ENCODE measurements at regions not wholly inside any gene's neighbourhood (a gene's known extent, or its start where the extent isn't known, plus 50 kb on each side); places are given as distances from the start of the nearest gene placed in this dataset.
"Not testable (repeated sequence)": the region's sequence is repeated elsewhere in the genome, so short reads cannot be mapped to it uniquely, and the experiment has no call there.

DNA sequence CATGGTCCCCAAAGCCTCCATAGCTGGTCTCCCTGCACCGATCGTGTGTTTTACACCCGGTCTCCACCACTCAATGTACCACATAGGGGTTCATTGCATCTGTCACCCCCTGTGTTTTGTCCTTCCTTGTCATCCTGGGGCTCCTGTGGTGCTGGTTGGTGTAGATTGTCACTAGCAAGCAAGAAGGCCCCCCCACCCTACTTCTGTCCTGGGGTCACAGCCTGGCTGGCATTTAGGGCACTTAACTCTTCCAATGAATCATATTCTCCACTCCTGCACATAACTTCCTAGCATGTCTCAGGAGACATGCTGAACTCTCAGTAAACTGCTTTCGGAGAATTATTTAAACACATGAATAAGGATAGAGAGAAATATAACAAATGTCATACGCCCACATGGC, 161.4 kb downstream of the BCL2L11 start:
- POLR2A ChIA-PET; H3K36me3 Mint-ChIP-seq; ATAC-seq (ENCODE audit: low read depth); H3K27me3 Mint-ChIP-seq; H3K9me3 Mint-ChIP-seq; DNase-seq; H3K4me1 Mint-ChIP-seq; H3K4me3 Mint-ChIP-seq; H3K27ac Mint-ChIP-seq: not testable (repeated sequence)

DNA sequence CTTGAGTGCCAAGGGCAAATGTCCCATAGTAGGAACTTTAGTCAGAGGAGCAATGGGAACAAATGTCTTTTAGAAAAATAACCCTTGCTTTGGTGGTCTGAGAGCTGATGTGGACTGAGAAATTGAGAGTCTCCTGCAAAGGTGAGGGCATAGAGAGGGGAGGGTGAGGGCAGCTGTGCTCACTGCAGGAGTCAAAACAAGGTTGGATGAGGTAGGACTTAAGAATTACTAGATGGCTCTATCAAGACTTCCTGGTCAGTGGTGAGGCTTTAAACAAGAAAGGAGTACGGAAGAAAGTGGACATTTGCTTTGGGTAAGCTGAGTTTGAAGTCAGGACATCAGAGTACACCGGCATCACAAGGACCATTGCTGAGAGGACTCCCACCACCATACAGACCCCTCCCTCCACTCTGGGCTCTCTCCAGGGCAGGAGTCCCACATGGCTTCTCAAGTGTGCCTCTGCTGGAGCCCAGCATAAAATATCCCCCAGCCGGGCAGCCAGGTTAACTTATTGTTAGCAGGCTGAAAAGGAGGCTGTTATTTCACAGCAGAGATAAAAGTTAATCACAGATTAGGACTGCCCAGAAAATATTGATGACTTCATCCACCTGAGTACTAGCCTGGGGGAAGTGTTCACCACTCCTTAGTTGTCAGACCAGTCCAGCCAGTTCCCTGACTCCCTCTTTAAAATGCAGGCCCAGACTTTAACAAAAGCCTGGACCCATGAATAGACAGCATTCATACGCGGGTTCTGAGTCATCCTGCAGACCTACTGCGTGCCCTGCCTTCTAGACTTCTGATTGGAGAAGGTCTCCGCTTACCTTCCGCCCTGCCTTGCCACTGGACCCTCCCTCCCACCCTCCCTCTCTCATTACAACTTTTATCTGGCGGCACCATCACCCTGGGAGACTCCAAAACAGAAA, 167.2 kb downstream of the BCL2L11 start:
- H3K4me3 Mint-ChIP-seq; POLR2A ChIA-PET; H3K27me3 Mint-ChIP-seq; H3K36me3 Mint-ChIP-seq; H3K4me1 Mint-ChIP-seq; DNase-seq; H3K27ac Mint-ChIP-seq; H3K9me3 Mint-ChIP-seq; ATAC-seq (ENCODE audit: low read depth): not testable (repeated sequence)

DNA sequence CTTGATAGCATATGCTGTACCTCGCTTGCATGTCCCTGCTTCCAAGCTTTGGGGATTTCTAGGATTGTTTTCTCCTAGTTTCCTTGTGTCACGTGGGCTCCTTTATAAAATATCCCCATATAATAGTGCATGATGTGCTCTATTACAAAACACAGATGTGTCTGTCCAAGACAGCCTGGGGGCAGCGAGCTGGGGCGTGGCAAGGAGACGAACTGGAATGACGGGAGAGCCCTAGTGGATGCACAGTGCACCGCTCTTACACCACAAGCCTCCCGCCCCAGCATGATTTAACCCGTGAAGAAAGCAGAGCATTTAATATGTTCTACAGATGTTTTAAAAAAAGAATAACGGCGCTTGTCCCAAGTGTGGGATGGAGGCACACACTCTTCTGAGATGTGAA, 169.7 kb downstream of the BCL2L11 start:
- DNase-seq; POLR2A ChIA-PET; H3K9me3 Mint-ChIP-seq; H3K36me3 Mint-ChIP-seq; H3K27me3 Mint-ChIP-seq; H3K4me1 Mint-ChIP-seq; H3K27ac Mint-ChIP-seq; H3K4me3 Mint-ChIP-seq; ATAC-seq (ENCODE audit: low read depth): not testable (repeated sequence)

DNA sequence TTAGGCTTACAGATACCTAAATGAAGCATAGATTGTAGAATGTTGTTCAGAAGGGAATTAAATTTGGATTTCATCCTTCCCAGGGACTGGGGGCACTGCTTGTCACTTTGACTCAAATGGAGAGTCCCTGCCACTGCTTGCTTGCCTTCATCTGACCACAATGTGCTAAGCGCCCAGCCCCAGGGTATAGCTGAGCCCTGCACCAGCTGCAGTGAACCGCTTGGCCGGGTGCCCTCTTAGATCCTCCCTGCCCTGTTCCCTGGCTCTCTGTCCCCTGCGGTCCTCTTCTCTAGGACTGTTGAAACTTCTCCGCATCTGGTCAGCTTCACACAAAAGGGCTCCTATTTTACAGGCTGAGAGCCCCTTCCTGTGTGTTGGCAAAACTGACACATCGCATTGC, 170.9 kb downstream of the BCL2L11 start:
- DNase-seq; POLR2A ChIA-PET; H3K27me3 Mint-ChIP-seq; H3K9me3 Mint-ChIP-seq; H3K4me1 Mint-ChIP-seq; H3K36me3 Mint-ChIP-seq; H3K27ac Mint-ChIP-seq; H3K4me3 Mint-ChIP-seq; ATAC-seq (ENCODE audit: low read depth): not testable (repeated sequence)

DNA sequence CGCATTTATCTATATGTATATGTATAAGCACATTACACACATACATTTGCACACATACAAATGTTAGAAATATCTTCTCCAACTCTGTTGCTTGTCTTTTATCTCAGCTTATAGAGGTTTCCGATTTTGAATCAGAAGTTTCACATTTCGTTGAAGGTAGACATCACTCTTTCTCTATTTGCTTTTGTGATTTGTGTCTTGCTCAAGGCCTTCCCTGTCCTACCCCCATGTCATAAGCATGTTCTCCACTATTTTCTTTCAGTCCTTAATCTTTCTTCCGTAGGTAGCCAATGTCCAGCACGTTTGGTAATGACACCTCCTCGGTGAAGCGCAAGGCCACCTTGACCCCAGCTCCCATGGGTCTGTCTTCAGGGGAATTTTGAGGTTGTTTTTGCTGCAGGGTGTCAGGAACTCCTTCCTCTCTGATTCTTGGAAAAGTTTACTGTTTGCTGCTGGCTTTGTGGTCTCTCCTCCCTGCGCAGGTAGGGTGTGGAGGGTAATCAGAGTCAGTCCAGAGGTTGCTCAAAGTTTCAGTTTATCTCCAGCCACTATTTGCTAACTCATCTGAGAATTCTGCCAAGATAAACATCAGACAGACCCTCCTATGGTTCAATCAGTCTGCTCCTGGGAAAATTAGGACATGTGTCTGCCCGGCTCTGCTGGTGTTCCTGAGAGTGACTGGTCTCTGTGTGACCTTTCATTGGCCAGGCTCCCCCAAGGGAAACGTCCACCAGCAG, 171.7 kb downstream of the BCL2L11 start:
- ATAC-seq (ENCODE audit: low read depth); DNase-seq; H3K27me3 Mint-ChIP-seq; H3K4me1 Mint-ChIP-seq; H3K36me3 Mint-ChIP-seq; POLR2A ChIA-PET; H3K9me3 Mint-ChIP-seq; H3K4me3 Mint-ChIP-seq; H3K27ac Mint-ChIP-seq: not testable (repeated sequence)

DNA sequence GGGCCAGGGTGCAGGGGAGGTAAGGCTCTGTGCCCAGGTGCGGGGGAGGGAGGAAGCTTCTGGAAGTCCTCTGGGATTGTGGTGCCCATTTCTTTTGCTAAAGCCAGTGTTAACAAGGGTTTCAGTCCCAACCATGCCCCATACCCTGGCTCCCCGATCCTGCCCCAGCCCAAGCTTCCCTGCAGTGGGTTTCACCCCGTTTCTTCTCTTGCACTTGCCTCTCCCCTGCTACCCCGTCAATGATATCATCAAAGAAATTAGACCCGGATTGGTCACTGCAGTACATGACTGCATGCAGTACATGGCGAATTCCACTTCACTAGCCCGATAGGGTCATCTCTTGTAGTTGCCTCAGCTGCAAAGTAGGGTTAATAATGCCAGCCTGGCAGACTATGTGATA, 174.0 kb downstream of the BCL2L11 start:
- H3K4me3 Mint-ChIP-seq; POLR2A ChIA-PET; DNase-seq; ATAC-seq (ENCODE audit: low read depth); H3K27ac Mint-ChIP-seq; H3K9me3 Mint-ChIP-seq; H3K36me3 Mint-ChIP-seq; H3K4me1 Mint-ChIP-seq; H3K27me3 Mint-ChIP-seq: not testable (repeated sequence)

DNA sequence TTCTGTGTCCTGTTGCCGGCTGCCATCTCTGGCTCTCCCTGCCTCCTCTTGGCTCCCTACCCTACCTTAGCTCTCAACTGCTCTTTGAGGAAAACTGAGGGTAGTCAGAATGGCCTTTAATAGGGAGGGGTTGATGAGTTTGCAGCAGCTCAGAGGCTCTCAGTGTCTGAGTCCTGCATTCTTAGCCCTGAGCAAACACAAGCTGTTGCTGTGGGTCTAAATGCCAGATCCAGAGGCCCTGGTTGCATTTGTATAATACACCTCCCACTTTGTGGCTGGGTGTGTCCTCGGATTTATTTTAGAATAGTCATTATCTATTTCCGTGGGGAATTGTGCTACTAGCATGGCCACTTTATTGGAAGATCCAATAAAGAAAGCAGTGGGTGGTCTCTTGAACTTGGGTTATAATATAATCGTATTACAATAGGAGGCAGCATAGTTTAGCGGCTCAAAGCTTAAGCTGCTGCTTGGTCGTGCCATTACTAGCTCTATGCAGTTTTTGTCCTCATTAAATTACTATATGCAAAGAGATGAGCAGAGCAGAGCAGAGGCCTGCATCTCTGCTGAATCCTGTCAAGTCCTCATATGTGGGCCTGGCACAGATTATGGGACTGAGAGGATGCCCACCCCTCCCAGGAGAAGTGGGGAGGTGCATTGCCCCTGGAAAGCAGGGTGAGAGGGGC, 175.5 kb downstream of the BCL2L11 start:
- H3K4me3 Mint-ChIP-seq; H3K36me3 Mint-ChIP-seq; DNase-seq; H3K9me3 Mint-ChIP-seq; ATAC-seq (ENCODE audit: low read depth); POLR2A ChIA-PET; H3K27ac Mint-ChIP-seq; H3K4me1 Mint-ChIP-seq; H3K27me3 Mint-ChIP-seq: not testable (repeated sequence)

DNA sequence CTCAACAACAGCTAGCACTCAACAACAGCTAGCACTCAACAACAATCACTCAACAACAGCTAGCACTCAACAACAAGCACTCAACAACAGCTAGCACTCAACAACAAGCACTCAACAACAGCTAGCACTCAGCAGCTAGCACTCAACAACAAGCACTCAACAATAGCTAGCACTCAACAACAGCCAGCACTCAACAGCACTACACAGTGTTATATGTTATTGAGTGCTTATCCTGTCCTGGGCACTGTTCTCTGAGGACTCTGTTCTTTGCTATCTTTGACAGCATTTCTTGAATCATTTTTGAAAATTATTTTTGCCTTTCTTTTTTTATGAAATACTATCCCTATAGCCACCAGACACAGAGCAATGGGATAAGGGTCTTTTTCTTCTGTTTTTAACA, 176.4 kb downstream of the BCL2L11 start:
- H3K4me3 Mint-ChIP-seq; H3K4me1 Mint-ChIP-seq; ATAC-seq (ENCODE audit: low read depth); H3K36me3 Mint-ChIP-seq; H3K9me3 Mint-ChIP-seq; POLR2A ChIA-PET; H3K27me3 Mint-ChIP-seq; H3K27ac Mint-ChIP-seq; DNase-seq: not testable (repeated sequence)

DNA sequence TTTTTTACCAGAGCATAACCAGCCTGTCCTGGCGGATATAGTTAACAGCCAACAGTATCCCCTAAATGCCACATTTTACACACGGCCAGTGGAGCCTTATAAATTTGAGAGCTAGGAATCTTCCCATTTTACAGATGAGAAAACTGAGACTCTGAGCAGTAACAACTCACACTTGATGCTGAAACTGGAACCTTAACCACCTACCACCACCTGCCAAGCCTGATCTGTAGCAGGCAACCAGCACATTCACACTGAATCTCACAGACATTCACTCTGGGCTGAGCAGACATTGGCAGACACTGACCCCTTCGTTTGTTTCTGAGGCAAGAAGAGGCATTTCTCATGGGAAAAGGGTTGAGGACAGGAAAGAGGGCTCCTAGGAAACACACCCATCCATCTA, 178.2 kb downstream of the BCL2L11 start:
- H3K9me3 Mint-ChIP-seq; POLR2A ChIA-PET; H3K36me3 Mint-ChIP-seq; H3K27me3 Mint-ChIP-seq; ATAC-seq (ENCODE audit: low read depth); H3K4me3 Mint-ChIP-seq; H3K27ac Mint-ChIP-seq; DNase-seq; H3K4me1 Mint-ChIP-seq: not testable (repeated sequence)

DNA sequence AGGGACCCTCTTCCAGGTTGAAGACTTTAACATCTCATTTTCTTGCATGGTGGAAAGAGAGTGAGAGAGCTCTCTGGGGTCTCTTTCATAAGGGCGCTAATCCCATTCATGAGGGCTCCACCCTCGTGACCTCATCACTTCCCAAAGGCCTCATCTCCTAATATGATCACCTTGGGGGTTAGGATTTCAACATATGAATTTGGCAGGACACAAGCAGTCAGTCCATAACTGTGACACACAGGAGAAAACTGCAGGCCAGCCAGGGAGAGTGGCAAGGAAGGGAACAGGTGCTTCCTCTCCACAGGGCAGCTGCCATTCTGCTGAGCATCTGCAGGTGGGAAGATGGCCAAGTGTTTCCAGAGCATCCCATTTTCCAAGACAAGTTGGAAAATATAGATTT, 178.9 kb downstream of the BCL2L11 start:
- H3K36me3 Mint-ChIP-seq = not testable (repeated sequence)

DNA sequence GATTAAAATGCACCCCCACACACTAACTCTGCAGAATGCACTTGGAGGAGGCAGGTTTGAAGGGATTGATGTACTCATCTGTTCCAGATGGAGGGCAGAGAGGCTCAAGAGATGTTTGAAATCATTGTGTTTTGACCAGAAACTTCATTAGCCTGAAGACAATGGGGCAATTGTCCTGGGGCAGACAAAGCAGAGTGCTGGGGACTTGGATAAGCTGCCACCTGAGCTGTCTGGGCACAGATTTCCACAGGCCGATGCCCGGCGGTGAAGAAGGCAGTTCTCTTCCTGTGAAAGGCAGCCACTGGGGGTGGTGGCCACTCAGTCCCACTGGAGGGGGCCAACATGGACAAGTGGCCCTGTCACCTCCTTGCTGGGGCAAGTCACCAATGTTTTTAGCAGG, 181.0 kb downstream of the BCL2L11 start:
- ATAC-seq (ENCODE audit: low read depth); DNase-seq; POLR2A ChIA-PET; H3K27me3 Mint-ChIP-seq; H3K27ac Mint-ChIP-seq; H3K9me3 Mint-ChIP-seq; H3K4me3 Mint-ChIP-seq; H3K36me3 Mint-ChIP-seq; H3K4me1 Mint-ChIP-seq: not testable (repeated sequence)

More for the DNA sequence above, 178.9 kb downstream of the BCL2L11 start:
- H3K27ac Mint-ChIP-seq; POLR2A ChIA-PET; H3K4me3 Mint-ChIP-seq; DNase-seq; H3K4me1 Mint-ChIP-seq; H3K9me3 Mint-ChIP-seq; ATAC-seq (ENCODE audit: low read depth); H3K27me3 Mint-ChIP-seq: not testable (repeated sequence)

DNA sequence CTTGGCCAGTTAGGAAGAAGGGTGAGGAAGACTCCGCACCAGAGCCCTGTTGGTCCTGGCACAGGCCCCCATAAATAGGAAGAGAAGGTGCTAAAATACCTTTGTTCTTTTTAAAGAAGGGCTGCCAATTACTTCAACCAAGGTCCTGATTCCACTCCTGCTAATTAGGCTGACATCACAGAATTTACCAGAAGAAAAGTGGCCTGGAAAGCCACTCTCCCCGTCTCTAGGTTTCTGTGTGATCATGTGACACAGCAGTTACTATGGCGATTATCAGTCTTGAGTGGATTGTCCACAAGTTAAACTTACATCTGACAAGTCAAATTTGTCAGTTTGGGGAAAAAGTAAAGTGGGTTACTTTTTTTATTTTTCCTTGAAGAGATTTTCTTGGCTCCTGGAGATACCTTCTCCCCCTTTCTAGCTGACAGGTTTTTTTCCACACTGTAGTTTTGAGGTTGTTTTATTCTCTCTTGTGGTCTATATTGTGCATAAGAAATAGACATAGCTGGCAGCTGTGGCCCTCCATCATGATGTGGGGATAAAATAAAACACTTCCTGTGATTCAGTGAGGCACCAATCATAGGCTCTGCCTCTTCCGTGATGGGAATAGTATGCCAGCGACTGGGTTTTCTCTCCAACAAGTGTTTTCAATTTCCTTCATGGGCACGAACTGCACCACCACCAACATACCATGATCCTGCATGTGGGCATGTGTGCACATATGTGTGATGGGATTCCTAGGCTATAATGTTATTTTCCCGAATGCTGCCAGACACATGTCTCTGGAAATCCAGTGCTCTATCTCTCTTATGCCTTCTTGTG, 181.9 kb downstream of the BCL2L11 start:
- DNase-seq; H3K4me1 Mint-ChIP-seq; H3K9me3 Mint-ChIP-seq; H3K27ac Mint-ChIP-seq; H3K4me3 Mint-ChIP-seq; POLR2A ChIA-PET; H3K27me3 Mint-ChIP-seq; ATAC-seq (ENCODE audit: low read depth); H3K36me3 Mint-ChIP-seq: not testable (repeated sequence)

DNA sequence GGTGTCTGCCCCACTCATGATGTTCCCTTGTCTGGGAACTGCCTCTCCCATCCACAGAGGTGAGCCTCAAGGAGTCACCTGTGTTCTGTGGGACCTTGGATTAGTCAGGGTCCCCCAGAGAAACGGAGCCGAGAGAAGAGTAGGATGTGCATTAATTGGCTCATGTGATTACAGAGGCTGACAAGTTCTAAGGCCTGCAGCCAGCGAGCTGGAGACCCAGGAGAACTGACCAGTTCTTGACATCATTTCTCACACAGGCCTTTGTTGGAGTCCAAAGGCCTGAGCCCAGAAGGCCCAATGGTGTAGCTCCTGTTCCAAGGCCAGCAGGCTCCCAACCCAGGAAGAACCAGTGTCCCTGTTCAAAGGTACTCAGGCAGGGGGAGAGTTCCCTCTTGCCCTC, 186.6 kb downstream of the BCL2L11 start:
- H3K4me3 Mint-ChIP-seq; ATAC-seq (ENCODE audit: low read depth); H3K36me3 Mint-ChIP-seq; H3K9me3 Mint-ChIP-seq; H3K27ac Mint-ChIP-seq; DNase-seq; POLR2A ChIA-PET; H3K4me1 Mint-ChIP-seq; H3K27me3 Mint-ChIP-seq: not testable (repeated sequence)

Measured in activated naive CD8-positive, alpha-beta T cell treated with anti-CD3 and anti-CD28 coated beads, Interleukin-2, amount 10 ng/mL, durations not matched to agents 7 days and 5 days (primary cell).